Stimulated activated CD8-positive, alpha-beta memory T cell treated with anti-CD3 and anti-CD28 coated beads, Interleukin-12 subunit alpha, Interleukin-12 subunit beta, amount 100 ng/mL, for 4 hours (primary cell): ENCODE measurements at regions not wholly inside any gene's neighbourhood (a gene's known extent, or its start where the extent isn't known, plus 50 kb on each side); places are given as distances from the start of the nearest gene placed in this dataset.
"Not testable (repeated sequence)": the region's sequence is repeated elsewhere in the genome, so short reads cannot be mapped to it uniquely, and the experiment has no call there.

Source experiments
- DNase-seq: peaks from one replicate; pipeline ENCODE4 v3.0.0-alpha.2; 2020; ENCODE audit warnings: low read depth

DNA sequence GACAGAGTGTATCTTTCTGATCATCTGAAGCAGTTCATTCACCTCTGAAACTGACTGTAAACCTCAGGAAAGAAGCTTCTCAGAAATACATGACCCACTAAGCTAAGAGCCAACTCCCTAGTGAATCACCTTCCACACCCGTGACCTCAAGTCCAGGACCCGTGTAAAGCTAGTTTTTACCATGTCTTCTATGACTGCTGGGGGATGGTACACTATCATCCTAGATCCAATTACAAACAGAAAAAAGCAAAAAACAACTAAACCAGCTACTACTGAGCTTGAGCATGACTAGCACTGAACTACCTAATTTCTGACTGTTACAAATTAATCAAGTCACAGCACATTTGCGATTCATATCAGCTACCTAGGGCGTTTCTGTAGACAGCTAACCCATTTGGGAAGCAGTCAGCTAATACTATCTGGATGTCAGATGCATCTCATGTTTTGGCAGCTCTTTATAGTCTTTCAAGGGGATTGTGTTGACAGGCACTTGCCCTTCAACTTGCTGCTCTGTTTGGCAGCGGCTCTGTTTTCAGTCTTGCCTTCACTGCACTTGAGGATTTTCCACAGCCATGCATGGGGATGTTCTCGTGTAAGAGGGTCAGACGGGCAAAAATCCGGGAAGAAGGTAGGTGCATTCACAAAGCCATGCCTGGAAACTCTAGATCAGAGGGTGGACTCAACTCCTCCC lies 350.3 kb downstream of the ANAPC1 start:
- DNase-seq, result not testable (repeated sequence)

DNA sequence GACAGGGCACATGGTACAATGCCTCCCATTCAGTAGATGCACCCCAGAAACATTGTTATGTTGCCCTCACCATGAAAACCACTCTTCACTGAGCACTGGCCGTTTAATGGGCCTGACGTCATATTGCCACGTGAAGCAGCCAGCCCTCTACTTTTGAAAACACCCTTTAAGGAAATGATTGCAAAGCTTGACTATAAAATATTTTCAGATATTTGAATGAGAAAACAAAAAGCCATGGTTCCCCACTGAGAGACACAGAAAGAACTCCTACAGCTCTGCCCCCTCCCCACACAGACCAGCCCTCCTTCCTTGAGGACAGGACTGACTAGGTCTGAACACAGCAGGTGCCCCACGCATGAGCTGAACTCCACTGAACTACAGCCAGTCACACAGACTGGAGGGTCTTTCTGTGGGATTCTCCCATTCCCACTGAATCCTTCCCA lies 349.1 kb downstream of the ANAPC1 start:
- no peak for DNase-seq

DNA sequence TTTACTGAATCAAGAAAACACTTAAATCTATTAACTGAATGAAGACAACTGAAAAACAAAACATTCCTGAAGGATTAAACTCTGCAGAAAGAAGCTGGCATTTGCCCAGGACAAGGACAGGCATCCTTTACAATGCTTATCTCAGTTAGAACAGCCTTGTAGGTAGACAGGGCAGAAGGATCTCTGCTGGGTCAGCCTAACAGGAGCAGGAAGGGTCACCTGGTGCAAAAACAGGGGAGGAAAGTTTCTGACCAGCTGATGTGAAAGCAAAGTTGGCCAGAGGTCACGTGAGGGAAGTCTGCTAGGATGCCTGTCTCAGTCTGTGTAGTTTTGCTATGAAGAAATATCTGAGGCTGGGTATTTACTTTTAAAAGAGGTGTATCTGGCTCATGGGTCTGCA lies 348.6 kb downstream of the ANAPC1 start:
- DNase-seq, result no peak

DNA sequence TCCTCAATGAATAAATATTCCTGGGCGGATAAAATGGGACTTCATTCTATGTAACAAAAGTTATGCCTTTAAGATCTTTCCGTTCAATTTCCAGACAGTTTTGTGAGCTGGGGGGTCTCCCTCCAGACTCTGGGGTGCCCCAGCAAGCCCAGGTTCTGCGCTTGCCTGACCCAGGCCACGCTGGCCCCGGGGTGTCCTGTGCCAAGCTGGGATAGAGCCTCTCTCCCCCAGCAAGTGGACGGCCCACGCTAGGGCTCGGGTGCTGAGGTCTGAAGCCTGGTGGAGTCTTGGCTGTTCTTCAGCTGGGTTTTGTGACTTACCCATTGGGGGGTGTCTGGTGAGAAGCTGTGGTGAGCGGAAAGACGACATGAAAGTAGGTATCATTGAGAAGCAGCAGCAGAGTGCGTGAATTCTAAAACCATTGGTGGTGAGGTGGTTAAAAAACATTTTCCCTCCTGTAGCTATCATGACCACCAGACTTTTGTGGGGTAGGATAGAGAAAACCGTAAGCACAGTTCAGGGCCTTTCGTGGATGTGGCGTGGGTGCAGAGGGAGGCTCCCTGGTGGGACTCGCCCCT lies 346.8 kb downstream of the ANAPC1 start:
- DNase-seq, result no peak

DNA sequence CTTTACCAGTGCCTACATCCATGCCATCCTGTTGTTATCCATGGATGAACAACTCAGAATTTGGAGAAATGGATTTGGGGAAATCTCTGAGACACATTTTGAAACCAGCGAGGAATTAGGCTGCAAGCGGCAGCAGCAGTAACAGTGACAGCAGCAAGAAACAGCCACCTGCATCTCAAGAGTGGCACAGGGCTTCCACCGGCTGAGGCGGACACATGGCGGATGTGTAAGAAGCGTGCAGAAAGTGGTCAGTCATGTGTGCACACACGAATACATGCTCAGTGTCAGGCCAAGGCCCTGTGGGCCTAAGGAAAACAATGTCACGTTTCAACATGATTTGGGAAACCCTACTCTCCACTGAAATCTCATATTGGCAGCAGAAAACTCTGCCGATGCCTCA lies 344.0 kb downstream of the ANAPC1 start:
- not testable (repeated sequence) for DNase-seq

DNA sequence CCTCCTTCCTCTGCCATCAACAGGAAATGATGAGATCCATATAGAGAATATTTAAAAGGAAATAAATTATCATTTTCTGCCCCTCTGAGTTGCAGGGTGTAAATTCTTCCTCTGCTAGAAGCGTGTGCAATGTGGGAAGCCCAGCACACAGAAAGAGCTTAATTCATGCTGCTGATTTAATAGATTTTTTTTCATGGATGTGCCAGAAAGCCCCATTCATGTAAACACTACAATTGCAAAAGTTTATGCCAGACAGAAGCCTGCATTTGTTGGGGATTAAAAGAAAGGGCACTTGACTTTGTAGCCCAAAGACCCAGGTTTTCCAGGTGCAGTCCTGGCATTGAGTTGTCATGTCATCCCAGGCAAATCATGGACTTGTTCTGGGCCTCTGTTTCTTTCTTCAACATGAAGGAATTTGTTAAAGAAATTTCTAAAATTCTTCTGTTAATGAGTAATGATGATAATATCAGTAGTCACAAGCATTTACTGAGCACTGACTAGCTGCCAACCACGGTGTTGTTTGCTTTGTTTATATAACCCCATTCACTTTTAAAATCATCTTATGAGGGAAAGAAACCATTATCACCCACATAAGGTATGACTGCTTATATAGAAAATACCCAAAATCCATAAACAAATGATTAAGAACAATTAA lies 341.7 kb downstream of the ANAPC1 start:
- DNase-seq, result not testable (repeated sequence)

DNA sequence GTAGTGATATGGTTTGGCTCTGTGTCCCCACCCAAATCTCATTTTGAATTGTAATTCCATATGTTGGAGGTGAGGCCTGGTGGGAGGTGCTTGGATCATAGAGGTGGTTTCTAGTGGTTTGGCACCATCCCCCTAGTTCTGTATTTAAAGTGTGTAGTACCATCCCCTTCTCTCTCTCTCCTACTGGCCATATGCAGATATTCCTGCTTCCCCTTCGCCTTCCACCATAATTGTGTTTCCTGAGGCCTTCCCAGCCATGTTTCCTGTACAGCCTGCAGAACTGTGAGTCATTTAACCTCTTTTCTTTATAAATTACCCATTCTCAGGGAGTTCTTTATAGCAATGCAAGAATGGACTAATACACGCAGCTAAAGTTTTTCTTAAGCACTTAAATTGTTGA lies 340.0 kb downstream of the ANAPC1 start:
- not testable (repeated sequence) for DNase-seq

DNA sequence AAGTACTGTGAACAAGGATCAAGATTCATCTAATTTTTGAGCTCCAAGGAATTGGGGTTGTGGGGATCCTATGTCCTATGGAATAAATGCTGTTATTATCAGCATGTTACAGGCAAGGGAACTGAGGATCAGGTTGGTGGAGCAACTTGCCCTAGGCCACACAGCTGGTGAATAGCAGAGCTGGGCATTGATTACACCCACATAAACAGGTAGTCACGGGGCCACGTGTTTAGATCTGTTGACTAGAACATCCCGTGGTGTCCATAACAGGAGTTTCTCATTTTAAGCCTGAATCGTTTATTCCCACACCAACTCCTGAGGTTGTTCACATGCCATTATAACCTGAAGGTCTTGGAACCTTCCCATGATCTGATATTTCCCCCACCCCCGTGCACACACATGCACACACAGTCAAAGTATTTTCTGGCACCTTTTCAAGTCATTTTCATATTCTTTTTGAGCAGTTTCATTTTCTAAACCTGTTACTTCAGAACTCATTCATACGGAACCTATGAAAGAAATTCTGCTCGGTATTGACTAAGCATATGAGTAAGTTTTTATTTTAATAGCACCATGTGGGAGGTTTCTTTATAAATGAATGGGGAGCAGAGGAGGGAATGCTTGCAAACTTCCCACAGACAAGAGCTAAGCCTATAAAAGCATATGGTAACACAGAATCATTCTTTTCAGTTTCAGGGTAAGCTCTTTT lies 338.1 kb downstream of the ANAPC1 start:
- not testable (repeated sequence) for DNase-seq

DNA sequence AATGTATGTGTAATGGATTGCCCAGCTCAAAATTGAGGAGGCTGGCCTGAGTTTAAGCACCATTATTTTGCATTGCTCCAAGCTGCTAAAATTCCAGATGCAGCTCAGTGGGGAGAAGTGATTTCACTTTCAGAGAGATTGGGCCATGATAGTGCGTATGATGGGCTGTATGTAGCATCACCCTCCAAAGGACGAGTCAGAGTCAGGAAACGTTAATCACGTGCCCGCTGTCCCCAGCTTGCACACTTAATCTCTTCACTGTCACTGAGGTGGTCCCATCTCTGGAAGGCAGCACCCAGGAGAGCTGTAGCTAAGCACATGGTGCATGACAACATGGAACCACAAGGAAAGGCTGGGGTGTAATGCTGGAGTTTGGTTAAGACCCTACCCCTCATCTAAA lies 337.4 kb downstream of the ANAPC1 start:
- not testable (repeated sequence) for DNase-seq

DNA sequence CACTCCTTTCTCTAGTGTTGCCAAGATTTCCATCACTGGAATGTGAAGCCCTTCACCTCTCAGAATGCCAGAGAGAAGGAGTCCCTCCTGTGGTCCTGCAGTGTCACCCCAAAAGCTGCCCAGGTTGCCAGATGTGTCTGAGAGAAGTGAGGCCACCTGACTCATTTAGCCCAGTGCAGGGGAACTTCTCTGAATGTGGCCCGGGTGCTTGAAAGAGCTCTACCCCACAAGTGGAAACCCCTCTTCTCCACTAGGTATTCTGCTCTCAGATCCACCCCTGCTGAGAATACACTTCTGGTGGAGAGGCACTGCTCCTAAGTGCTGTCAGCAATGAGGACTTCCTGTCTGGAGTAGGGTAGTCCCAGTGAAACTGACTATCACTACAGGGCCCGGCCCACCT lies 334.8 kb downstream of the ANAPC1 start:
- DNase-seq, result not testable (repeated sequence)

DNA sequence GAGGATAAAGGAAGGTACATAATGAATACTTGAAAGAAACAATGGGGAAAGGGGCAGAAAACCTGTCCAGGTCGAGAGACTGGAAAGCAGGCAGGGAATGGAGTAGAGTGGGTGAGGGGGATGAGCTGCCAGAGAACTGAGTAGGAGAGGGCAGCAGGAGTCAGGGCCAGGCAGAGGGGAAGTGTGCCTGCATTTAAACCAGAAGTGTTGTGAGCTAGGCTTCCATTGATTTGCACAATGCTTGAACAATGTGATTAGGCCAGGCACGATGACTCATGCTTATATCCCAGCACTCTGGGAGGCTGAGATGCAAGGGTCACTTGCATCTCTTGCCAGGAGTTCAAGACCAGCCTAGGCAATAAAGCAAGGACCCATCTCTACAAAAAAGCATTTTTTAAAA lies 332.6 kb downstream of the ANAPC1 start:
- not testable (repeated sequence) for DNase-seq

DNA sequence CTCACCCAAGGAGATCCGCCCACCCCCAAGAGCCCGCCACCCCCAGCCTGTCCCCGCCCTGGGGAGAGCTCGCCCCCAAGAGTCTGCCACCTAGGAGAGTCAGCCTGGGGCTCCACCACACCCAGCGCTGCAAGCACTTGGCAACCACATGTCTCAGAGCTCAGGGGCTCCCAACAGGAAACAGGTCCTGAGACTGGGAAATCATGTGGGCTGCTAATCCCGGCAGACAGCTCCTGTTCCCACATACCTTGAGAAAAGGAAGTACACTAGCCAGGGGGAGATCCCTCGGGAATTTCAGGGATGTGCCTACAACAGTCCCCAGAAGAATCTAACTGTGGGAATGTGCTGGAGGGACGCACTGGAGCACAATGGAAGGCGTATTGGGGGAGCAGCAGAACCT lies 331.4 kb downstream of the ANAPC1 start:
- not testable (repeated sequence) for DNase-seq

DNA sequence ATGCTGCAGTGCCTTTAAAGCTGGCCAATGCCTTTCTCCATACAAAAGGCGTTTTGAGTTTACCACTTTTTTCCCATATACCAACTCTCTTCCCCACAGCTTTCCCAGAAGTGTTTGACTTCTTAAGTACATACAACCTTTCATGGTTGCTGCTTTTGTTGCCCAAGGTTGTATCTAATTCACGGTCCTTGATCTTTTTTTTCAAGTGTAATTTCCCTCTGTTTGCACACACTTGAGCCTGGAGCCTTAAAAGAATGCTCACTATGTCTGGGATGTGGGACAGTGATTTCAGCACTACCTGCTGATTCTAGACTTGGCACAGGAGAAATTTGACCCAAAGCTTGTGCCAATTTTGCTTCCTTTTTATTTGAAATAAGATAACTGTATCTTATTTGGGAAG lies 324.7 kb downstream of the ANAPC1 start:
- DNase-seq, result not testable (repeated sequence)

DNA sequence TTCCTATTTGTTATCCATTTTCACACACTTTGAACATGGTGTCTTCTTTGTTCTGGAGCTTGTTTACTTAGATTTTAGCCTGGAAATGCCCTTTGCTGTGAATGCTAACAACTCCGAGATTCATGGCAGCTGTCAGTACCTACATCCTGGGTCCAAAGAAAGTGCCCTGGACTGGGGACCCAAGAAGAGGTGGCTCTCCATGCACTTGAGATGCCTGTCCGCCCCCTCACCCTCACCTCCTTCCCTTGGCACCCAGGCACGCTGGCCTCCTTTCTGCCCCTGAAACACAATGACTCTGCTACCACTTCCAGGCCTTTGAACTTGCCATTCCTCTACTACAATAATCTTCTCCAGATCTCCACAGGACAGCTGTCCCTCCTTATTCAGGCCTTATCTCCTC lies 324.2 kb downstream of the ANAPC1 start:
- DNase-seq, result not testable (repeated sequence)

DNA sequence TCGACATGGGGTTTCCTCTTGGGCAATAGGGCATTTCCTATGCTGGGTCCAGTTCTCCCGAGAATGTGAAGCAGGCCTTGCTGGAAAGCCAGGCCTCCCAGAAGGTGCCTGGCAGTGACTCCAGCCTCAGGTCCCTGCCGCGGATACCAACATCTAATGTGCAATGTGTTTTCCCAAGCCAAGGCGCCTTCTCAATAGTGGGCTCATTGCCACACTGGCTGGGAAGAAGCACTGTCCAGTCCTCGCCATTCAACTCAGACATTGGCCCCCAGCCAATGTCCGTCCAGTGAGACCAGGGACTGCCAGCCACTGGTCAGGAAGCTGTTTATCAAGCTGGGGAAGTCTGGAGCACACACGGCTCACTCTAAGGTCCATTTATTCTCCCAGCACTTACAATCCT lies 317.9 kb downstream of the ANAPC1 start:
- not testable (repeated sequence) for DNase-seq

DNA sequence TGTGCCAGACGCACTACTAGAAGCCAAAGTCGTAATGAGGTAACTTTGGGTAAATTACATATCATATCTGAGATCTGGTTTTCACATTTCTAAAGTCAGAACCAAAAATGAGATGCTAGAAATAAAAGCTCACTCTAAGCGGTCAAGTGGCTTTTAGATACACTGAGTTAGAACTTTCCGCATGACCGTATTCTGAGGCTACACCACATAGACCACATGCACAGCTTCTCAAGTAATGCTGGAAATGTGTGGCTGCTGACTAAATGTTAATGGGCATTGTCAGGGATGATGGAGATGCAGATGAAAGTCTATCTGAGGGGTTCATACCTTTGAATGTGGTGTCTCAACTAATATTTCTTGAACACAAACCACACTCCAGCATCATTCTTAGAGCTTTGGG lies 316.8 kb downstream of the ANAPC1 start:
- DNase-seq, result not testable (repeated sequence)

DNA sequence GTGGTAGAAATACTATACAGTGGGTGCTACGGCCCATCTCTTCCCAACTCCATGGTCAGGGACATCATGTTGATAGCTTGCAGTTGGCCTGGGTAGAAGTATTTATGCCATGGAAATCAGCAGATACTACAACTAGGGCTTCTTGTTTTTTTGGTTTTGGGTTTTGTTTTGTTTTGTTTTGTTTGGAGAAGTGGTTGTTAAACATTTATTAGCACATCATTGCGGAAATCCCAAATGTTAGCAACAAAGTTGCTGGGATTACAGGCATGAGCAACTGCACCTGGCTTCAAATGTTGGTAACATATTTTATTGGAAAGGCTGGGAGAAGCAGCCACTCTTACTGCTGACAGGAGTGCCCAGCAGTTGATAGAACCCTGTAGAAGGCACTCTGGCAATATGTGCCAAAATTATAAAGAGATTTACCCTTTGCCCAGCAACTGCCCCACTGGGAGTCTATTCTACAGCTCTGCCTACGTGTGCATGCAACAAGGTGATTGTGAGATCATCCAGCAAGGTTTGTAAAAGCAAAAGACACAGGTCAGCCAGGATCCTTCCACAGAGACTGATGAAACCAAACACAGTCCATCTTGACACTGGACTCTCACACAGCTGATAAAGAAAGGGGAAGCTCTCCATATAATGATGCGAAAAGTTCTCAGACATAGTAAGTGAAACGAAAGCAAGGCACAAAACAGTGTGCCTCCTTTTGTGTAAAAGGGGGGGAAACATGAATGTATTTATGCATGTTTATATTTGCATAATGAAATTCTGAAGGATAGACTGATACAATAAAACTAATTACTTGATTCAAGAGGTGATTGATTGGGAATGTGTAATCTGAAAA lies 314.4 kb downstream of the ANAPC1 start:
- not testable (repeated sequence) for DNase-seq

DNA sequence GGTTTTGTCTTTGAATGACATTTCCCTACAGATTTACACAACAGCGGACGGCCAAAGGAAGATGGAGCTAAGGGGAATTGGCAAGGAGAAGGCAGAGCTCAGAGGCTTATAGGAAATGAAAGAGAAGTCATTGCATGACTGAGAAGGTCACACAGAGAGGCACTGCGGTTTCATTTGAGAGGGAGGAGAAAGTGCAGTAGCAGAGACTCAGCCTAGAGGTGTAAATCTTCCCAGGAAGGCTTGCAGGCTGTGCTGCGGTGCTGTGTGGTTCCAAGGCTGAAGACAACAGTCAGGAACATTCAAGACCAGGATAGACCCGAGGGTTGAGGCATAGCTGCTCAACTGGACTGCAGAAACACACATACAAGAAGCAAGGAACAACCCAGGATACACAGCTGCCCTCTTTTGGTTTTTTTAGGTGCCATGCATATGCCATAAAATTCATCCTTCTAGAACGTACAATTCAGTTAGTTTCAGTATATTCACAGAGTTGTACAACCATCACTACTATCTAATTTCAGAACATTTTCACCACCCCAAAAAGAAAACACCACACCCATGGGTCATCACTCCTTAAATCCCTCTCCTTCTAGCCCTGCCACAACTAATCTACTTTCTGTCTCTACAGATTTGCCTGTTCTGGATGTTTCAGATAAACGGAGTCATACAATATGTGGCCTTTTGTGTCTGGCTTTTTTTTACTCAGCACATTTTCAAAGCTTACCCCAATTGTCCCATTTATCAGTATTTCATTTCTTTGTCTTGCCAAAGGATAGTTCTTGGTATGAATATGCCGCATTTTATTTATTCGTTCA lies 313.5 kb downstream of the ANAPC1 start:
- not testable (repeated sequence) for DNase-seq

DNA sequence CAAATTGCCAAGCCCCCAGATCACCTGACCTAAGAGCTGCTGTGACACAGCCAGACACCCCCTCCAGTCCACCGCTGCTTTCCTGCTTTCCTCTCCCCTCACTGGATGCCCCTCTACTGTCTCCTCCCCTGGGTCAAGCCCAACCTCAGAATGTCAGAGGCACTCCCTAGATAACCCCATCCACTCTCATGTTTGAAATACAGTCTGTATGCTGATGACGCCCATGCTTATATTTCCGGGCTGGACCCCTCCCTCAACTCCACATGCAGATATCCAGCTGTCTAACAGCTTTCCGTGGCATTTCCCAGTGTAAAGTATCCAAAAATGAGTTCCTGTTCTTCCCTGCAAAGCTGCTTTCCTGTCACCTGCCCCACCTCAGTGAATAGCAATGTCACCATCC lies 309.2 kb downstream of the ANAPC1 start:
- DNase-seq, result not testable (repeated sequence)

DNA sequence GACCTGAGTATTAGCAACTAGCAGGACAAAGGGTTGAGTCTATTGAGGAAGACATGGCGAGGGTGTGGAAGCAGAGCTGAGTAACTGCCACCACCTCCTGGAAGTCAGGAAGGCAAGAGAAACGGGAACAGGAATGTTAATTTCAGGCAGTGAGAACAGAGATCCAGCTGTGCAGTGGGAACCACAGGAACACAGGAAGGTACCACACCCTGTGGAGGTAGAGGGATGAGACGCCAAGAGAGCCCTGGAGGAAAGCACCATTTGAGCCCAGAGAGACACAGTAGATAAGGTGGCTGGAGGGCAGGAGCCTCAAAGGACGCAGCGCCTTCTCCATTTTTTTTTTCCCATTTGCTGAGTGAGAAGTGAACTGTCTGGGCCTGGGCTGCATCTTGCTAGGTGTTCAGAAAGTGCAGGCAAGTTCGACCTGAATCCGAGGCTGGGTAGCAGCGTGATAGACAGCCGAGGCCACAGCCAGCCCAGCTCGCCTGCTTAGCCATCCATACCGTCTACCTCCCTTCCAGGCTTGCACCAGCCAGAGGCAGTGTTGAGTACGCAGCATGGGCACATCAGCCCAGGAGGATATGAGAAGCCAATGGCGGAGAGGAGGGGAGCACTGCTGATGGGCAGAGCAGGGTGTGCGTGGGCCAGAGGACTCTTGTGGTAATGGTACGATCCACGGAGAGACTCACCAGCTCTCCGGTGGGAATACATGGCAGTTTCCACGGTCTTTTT lies 306.7 kb downstream of the ANAPC1 start:
- not testable (repeated sequence) for DNase-seq
